ENCODE measurements at regions not wholly inside any gene's neighbourhood (a gene's known extent, or its start where the extent isn't known, plus 50 kb on each side); places are given as distances from the start of the nearest gene placed in this dataset.

DNA sequence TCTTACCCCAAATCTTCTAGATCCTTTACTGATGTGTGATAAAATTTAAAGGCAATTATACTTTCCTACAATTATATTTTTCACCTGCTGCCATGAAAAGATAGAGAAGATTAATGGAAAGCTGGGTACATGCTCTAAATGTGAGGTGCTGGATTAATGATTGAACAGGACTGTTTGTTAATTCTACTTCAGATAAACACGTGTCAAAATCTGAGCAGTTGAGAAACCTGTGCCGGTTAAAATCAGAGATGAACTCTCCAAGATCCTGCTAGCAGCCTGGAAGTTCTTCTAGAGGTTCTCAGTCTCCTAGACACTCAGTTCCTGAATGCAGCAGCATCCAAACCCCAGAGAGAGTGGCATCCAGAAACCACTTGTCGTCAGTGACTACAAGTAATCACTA, 69.2 kb downstream of the INHBA start:
- DNase-seq: no peak

DNA sequence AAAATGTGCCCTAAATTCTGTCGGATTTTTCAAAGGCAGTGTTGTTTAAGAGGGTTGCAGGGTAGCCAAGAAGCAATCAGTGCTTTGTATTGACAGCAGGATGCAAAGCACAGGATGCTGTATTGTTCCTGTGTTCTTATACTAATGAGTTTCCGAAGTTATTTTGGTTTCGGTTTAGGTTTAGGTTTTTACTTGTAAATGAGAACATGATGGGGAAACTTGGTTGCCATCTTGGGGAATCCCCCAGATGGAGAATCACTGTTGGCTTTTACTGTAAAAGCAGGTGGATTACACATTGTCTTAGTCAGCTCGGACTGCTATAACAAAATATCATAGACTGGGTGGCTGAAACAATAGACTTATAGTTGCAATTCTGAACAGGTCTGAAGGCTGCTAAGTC, 72.1 kb downstream of the INHBA start:
- DNase-seq: no peak

DNA sequence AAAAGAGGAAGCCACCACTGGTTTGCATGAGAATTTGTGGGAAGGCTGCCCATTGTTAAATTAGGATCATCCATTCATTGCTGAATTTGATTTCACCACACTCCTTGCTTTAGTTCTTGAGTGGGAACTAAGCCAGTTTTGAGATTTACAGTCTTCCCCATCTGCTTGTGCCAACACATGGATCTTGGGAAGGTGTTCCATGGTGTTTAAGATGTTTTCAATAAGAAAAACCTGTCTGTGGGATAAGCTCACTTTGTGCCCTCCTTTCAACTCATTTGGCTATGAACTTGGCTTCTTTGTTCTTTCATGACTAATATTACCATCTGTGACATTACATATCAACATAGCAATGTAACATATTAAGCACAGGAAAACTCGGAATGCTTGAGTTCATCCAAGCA, 73.2 kb downstream of the INHBA start:
- no peak for DNase-seq

- DNase-seq: no peak
These were observed 74.0 kb downstream of the INHBA start for GRCh38 chr7:41628901-41629300.

GRCh38 chr7:41627645-41628298, 75.1 kb downstream of the INHBA start:
- no peak for DNase-seq

GRCh38 chr7:41624818-41625217, 78.1 kb downstream of the INHBA start:
- DNase-seq: no peak

- no peak for DNase-seq
These were observed 80.7 kb downstream of the INHBA start for GRCh38 chr7:41621953-41622831.

DNA sequence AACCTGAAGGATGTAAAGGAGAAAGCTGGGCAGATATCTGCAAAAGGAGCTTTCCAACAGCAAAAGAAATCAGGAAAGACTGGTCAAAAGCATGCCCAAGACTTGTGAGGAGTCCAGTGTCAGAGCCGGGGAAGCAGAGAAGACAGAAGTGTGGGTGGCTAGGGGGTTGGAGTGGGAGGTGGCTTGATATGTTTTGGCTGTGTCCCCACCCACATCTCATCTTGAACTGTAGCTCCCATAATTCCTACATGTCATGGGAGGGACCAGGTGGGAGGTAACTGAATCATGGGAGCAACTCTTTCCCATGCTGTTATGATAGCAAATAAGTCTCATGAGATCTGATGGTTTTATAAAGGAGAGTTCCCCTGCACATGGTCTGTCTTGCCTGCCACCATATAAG, 84.9 kb downstream of the INHBA start:
- DNase-seq: no peak

DNA sequence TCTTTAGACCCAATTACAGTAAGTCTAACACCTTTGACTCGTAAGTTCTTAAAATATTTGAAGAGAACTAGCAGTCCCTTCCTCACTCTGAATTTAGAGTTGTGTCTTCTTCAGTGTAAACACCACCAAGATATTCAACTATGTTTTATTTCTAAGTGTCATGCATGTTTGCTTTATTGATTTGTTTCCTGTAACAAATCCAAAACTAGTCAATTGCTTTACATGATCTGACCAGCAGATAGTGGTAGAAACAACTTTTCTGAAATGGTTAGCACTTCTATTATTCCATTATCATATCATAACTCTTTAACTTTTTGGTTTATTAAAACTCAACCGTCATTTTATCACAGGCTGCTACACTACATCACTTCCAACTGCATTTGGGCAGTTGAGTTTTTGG, 90.1 kb downstream of the INHBA start:
- DNase-seq: no peak

DNA sequence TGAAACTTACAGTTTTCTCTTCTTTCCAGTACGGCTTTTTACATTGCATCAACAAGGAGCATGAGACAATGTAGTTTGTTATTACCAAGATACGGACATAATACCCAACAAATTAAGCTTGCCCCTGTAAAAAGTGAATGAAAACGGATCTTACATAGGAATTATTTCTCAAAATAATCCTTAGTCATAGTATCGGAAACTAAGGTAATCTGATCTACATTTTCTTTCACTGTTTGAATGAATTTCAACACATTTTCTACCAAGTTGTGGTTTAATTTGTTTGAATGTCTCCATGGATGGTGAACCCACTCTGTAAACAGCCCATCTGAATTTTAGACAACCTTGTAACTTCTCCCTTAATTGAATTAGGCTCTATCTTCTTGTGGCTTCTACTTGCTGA, 90.5 kb downstream of the INHBA start:
- DNase-seq: no peak

- no peak for DNase-seq
These were observed 94.4 kb downstream of the INHBA start for GRCh38 chr7:41608447-41608846.

GRCh38 chr7:41603985-41604384, 98.9 kb downstream of the INHBA start:
- DNase-seq: no peak

GRCh38 chr7:41599760-41600159, 103.1 kb downstream of the INHBA start:
- DNase-seq: no peak

GRCh38 chr7:41592794-41593193, 110.1 kb downstream of the INHBA start:
- DNase-seq: no peak

DNA sequence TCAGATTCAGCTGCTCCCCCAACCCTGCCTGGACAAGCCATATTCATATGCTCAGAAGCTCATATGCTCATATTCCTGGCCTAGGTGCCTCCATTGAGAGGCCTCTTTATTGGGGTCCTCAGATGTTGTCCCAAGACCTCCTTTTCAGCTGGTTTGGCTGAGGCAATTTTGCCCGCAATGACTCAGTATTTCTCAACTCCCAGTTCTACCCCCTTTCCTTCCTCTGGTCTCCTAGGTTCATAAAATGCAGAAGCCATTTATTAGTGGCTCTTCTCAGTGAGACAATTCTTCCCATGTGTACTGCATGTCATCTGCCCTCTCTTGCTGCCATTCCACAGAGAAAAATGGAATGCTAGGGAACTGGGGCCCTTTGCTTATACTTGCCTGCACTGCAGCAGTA, 110.7 kb downstream of the INHBA start:
- no peak for DNase-seq

GRCh38 chr7:41590986-41591385, 111.9 kb downstream of the INHBA start:
- no peak for DNase-seq

- no peak for DNase-seq
These were observed 114.5 kb downstream of the INHBA start for GRCh38 chr7:41588341-41588740.

- peak; percentile 6 for DNase-seq
These were observed 115.8 kb downstream of the INHBA start for GRCh38 chr7:41586931-41587640.

DNA sequence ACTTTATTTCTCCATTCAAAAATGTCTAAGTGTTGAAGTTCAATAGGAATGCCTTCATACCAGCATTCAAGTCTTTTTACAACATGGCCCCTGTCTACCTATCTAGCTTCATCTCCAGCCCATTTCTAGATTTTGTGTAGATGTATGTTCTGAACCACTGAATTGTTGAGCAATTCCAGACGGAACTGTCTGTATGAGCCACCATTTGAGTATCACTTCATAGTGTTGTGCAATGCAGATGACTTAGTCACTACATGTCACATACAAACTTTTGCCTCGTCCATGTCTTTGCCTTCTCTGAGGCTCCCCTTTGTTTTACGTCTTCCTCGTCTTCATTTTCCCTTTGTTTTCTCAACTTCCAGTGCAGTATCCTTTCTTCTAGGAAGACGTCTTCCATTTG, 118.1 kb downstream of the INHBA start:
- no peak for DNase-seq

DNA sequence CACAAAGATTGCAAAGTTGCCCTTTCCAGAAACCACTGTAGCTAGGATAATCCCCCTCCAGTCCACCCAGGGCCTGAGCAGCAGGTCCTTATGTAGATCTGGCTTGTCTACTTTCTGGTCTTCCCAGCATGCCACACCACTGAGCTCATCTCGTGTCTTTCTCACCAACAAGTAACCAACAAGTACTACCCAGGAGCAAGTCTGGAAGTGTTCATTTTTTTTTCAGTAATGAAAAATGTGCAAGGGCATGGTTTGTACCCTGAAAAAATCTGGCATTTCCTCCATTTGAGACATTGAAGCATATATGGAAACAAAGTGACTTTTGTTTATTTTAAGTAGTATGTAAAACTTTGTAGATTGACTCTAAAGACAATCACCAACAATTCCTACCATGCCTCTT, 120.8 kb downstream of the INHBA start:
- DNase-seq: no peak

GRCh38 chr7:41581041-41581440, 121.8 kb downstream of the INHBA start:
- DNase-seq: no peak

DNA sequence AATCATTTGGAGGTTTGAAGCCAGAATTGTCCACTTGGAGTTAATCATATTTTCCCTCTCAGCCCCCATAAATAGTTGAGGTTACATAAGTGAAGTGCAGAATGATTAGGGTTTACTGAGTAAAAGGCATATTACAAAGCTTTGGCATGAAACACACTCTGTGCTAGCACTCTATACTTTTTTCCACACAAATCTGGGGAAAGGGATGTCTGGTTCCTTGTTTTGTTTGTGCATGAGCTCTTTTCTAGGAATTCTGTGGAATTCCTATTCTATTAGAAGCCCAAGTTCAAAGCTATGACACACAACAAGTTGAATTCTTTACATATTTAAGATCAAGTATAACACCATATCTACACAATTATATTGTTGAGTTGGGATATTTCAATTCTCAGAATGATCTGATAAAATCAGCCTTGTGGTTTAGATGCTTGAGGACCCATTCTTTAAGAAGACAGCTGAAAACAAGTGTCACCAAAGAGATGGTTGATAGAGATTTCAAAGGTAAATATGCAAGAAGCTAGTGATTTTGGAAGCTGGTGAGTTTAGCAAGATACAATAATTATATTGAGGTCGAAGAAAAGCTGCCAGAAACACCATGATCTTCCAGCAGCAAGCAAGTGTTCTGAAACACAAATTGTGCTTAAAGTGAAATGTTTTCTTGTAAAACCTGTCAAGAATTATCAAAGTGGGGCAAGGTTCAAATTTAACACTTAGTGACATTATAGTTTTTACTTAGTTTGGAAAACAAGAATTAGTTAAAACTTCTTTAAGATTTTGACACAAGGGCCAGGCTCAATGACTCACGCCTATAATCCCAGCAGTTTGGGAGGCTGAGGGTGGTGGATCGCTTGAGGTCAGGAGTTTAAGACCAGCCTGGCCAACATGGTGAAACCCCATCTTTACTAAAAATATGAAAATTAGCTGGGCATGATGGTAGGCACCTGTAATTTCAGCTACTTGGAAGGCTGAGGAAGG, 122.6 kb downstream of the INHBA start:
- no peak for DNase-seq

Measured in tongue (tissue), 1 donor.